ENCODE measurements at regions not wholly inside any gene's neighbourhood (a gene's known extent, or its start where the extent isn't known, plus 50 kb on each side); places are given as distances from the start of the nearest gene placed in this dataset.

- WGBS, 2 donors: 76 to 89% methylated on average over 13 of the region's 13 CpGs
These were observed 132.6 kb upstream of the MAP1LC3B2 start for GRCh38 chr12:116426391-116427136.

DNA sequence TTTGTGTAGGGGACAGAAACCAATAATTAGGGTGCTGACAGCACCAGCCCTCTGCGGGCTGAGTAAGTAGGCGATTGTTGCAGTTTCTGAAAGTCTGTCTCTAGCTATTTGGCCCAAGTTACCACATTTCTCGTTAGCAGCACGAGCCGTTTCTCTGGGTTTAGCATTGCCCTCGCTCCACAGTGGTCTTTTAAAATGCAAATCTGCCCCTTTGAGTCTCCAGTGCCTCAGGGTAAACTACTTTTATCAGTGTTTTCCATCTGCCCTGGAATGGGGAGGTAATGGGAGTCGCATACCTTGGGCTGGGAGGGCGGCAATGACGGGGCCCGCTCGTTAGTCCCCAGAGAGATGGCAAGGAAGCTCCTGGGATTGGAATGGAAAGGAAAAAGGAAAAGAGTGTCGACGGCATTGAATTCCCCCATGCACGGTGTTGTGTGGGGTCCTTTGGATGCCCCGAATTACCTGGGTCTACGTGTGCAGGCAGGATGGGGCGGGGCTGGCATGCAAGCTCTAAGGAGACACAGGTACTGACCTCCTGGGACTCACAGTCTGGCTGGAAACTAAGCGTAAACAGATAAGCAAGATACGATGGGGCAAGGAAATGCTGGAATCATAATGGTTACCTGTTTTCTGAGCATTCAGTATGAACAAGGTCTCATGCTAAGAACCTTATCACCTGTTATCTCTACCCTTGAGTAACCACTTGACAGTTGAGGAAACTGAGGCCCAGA, 131.8 kb upstream of the MAP1LC3B2 start:
- 66 to 76% methylated on average over 19 of the region's 19 CpGs for WGBS, 2 donors
- Histone ChIP-seq H3K9ac (ENCODE audit: insufficient read depth in 1 of 2, low read length in 2 of 2) (no peak overlapping the region), H3K9me3 (ENCODE audit: control insufficient read depth in 4 of 4, insufficient read depth in 3 of 4, low read length in 3 of 4) (peaks cover 0 to 2% (median 0%) of the 10 kb centered on the region in 4 donors), H3K27ac (ENCODE audit: low read depth in 1 of 2, low read length in 1 of 2) (no peak overlapping the region), H3K36me3 (ENCODE audit: control insufficient read depth in 4 of 4, insufficient read depth in 4 of 4, low read length in 4 of 4) (no peaks in the 10 kb centered on the region), H3K4me1 (ENCODE audit: control insufficient read depth in 5 of 5, insufficient read depth in 5 of 5, low read length in 5 of 5) (peaks cover 0 to 24% (median 1%) of the 10 kb centered on the region in 5 donors), H3K4me3 (no peak overlapping the region), H3K27me3 (ENCODE audit: control insufficient read depth in 3 of 3, insufficient read depth in 3 of 3, low read length in 2 of 3) (no peaks in the 10 kb centered on the region)
- DNase-seq (peak in 2 of 3 donors; percentile 36 to 46), ATAC-seq (ENCODE audit: insufficient read depth, low FRiP score) (no peak)
- no peak for TF ChIP-seq CTCF (IDR thresholded peaks at IDR 0.05; ENCODE audit: control extremely low read depth, extremely low read depth)

More at GRCh38 chr12:116426391-116427136, 132.6 kb upstream of the MAP1LC3B2 start:
- Histone ChIP-seq H3K27me3 (ENCODE audit: control insufficient read depth in 3 of 3, insufficient read depth in 3 of 3, low read length in 2 of 3) (no peaks in the 10 kb centered on the region), H3K4me1 (ENCODE audit: control insufficient read depth in 5 of 5, insufficient read depth in 5 of 5, low read length in 5 of 5) (peaks cover 0 to 19% (median 1%) of the 10 kb centered on the region in 5 donors), H3K27ac (ENCODE audit: low read depth in 1 of 2, low read length in 1 of 2) (no peak overlapping the region), H3K9ac (ENCODE audit: insufficient read depth in 1 of 2, low read length in 2 of 2) (no peak overlapping the region), H3K36me3 (ENCODE audit: control insufficient read depth in 4 of 4, insufficient read depth in 4 of 4, low read length in 4 of 4) (no peaks in the 10 kb centered on the region), H3K9me3 (ENCODE audit: control insufficient read depth in 4 of 4, insufficient read depth in 3 of 4, low read length in 3 of 4) (peaks cover 0 to 2% (median 0%) of the 10 kb centered on the region in 4 donors), H3K4me3 (no peak overlapping the region)
- ATAC-seq (ENCODE audit: insufficient read depth, low FRiP score): peak; percentile 52
- TF ChIP-seq CTCF (IDR thresholded peaks at IDR 0.05; ENCODE audit: control extremely low read depth, extremely low read depth): no peak
- DNase-seq: peak; percentile 56 to 70 (median 63)

- Histone ChIP-seq H3K27ac (ENCODE audit: low read depth in 1 of 2, low read length in 1 of 2) (no peak overlapping the region), H3K27me3 (ENCODE audit: control insufficient read depth in 3 of 3, insufficient read depth in 3 of 3, low read length in 2 of 3) (no peaks in the 10 kb centered on the region), H3K4me3 (no peak overlapping the region), H3K9me3 (ENCODE audit: control insufficient read depth in 4 of 4, insufficient read depth in 3 of 4, low read length in 3 of 4) (peaks cover 0 to 4% (median 0%) of the 10 kb centered on the region in 4 donors), H3K36me3 (ENCODE audit: control insufficient read depth in 4 of 4, insufficient read depth in 4 of 4, low read length in 4 of 4) (no peaks in the 10 kb centered on the region), H3K4me1 (ENCODE audit: control insufficient read depth in 5 of 5, insufficient read depth in 5 of 5, low read length in 5 of 5) (peaks cover 0 to 43% (median 13%) of the 10 kb centered on the region in 5 donors), H3K9ac (ENCODE audit: insufficient read depth in 1 of 2, low read length in 2 of 2) (no peak overlapping the region)
- WGBS, 2 donors: 90 to 94% methylated on average over 7 of the region's 7 CpGs
- ATAC-seq (ENCODE audit: insufficient read depth, low FRiP score) (no peak), DNase-seq (no peak)
- TF ChIP-seq CTCF (IDR thresholded peaks at IDR 0.05; ENCODE audit: control extremely low read depth, extremely low read depth): no peak
These were observed 129.3 kb upstream of the MAP1LC3B2 start for GRCh38 chr12:116429826-116430360.

Data from lung (tissue), 11 donors.